H1 (cell line): ENCODE measurements at regions not wholly inside any gene's neighbourhood (a gene's known extent, or its start where the extent isn't known, plus 50 kb on each side); places are given as distances from the start of the nearest gene placed in this dataset.

Experiments
- EGR1 ChIP-seq: IDR thresholded peaks from 2 replicates; pipeline ENCODE4 v1.6.1; 2011; ENCODE audit warnings: low read depth, low read length, borderline replicate concordance
- EZH2 ChIP-seq: fragments of 200-600 bp; sonication (generic); IDR thresholded peaks from 2 replicates; pipeline ENCODE4 v1.7.1; 2012; ENCODE audit warnings: low read depth, mild to moderate bottlenecking, moderate library complexity, low read length, inconsistent platforms; ENCODE audit not compliant: severe bottlenecking
- TF ChIP-seq, protein P1 (sequence below), 3 experiments: IDR thresholded peaks; 1 replicate in 2 of 3; 2 replicates in 1 of 3; pipeline versions ENCODE4 v1.5.1 to v1.6.1; 2011; ENCODE audit warnings: low read length in 3 of 3, mild to moderate bottlenecking in 3 of 3, inconsistent platforms in 2 of 3, low read depth in 1 of 3, moderate library complexity in 1 of 3; ENCODE audit not compliant: insufficient read depth in 1 of 3; ENCODE audit errors: control extremely low read depth in 1 of 3

GRCh38 chr4:126207910-126208309 is 893.2 kb downstream of the FAT4 start:
- TF ChIP-seq EGR1 (no peak), EZH2 (no peak)
- TF ChIP-seq, protein P1, sequence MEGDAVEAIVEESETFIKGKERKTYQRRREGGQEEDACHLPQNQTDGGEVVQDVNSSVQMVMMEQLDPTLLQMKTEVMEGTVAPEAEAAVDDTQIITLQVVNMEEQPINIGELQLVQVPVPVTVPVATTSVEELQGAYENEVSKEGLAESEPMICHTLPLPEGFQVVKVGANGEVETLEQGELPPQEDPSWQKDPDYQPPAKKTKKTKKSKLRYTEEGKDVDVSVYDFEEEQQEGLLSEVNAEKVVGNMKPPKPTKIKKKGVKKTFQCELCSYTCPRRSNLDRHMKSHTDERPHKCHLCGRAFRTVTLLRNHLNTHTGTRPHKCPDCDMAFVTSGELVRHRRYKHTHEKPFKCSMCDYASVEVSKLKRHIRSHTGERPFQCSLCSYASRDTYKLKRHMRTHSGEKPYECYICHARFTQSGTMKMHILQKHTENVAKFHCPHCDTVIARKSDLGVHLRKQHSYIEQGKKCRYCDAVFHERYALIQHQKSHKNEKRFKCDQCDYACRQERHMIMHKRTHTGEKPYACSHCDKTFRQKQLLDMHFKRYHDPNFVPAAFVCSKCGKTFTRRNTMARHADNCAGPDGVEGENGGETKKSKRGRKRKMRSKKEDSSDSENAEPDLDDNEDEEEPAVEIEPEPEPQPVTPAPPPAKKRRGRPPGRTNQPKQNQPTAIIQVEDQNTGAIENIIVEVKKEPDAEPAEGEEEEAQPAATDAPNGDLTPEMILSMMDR (IDR thresholded peaks at IDR 0.05; ENCODE audit: control extremely low read depth in 1 of 3, insufficient read depth in 1 of 3, low read depth in 1 of 3, low read length in 3 of 3): no peak
